HG02678 (cell line): ENCODE measurements at regions not wholly inside any gene's neighbourhood (a gene's known extent, or its start where the extent isn't known, plus 50 kb on each side); places are given as distances from the start of the nearest gene placed in this dataset.
"Not testable (repeated sequence)": the region's sequence is repeated elsewhere in the genome, so short reads cannot be mapped to it uniquely, and the experiment has no call there.

ENCODE experiments used
- ATAC-seq: cut with Tn5 transposase; IDR thresholded peaks from one replicate; pipeline ENCODE4 v1.9.1; 2021; ENCODE audit warnings: mild to moderate bottlenecking, moderate library complexity; ENCODE audit not compliant: unreplicated experiment

- no peak for ATAC-seq
Measured at GRCh38 chr1:219038398-219038797, 135.3 kb upstream of the LYPLAL1 start.

- no peak for ATAC-seq
Measured at GRCh38 chr1:219039017-219039681, 134.5 kb upstream of the LYPLAL1 start.

GRCh38 chr1:219039682-219040154, 134.0 kb upstream of the LYPLAL1 start:
- ATAC-seq, result no peak

DNA sequence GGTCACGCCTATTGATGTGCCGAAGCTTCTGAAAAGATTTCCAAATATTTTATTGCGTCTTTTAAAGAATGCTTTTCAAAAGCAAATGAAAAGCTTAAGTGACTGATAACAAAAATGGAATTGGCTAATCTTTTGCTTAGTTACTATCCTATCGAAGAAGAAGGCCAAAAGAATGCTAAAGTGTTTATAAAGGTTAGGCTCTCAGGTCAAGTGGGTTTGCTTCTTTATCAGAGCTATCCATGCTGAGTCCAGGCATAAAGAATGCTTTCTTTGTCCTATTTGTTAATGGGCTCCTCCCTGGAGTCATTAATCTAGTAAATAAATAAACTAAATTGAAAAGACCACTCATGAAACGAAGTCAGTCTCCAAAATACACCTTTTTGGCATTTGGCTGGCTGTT, 133.4 kb upstream of the LYPLAL1 start:
- ATAC-seq, result no peak

GRCh38 chr1:219041141-219041540, 132.5 kb upstream of the LYPLAL1 start:
- no peak for ATAC-seq

DNA sequence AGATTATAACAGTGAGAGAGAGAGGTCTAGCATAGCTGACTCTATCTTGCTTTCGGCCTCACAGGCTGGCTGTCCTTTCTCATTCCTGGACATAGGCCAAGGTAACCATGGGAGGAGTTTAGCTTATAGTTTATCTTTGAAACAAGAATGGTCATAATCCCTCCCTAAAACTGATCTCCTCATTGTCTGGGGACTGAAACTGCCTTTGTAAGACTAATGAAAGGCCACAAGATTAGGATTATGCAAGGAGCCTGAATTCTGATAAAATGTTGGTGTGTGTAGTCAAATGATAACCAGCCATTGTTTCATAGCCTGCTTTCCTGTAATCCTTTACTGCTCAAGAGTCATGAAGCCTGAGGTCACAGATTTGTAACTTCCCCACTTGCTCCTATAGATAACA, 131.9 kb upstream of the LYPLAL1 start:
- no peak for ATAC-seq

DNA sequence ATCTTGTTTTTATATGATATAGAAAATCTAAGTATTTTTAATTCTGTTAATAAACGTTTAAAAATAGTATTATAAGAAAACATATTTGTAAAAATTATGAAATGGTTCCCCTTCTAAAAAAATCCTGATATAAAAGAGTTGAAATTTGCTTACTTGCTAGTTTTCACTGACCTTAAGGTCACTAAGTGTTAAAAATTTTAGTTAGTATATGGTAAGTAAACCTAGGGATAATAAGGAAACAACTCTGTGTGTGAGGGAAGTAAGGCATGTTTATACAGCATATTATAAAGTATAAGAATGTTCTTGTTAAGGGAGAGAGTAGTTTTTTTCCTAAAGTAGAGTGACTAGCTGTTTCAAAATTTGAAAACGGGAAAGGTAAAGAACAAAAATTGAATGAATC, 130.9 kb upstream of the LYPLAL1 start:
- no peak for ATAC-seq

DNA sequence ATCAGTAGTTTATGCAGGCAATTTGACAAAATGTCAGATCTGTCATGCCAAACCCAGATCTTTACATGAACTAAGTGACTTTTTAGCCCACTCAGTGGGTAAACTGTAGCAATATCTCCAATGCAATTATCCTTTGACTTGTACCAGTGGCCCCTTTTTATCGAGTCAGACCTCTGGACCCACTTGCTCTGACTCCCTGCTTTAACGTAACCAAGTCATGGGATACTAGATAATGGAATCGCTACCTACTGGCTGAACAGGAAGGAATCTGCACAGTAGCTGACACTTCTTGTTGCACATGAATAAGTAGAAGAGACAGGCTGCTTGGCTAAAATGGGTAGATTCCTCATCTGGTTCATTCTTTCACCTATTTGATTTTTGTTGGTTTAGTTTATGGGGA, 128.4 kb upstream of the LYPLAL1 start:
- no peak for ATAC-seq

DNA sequence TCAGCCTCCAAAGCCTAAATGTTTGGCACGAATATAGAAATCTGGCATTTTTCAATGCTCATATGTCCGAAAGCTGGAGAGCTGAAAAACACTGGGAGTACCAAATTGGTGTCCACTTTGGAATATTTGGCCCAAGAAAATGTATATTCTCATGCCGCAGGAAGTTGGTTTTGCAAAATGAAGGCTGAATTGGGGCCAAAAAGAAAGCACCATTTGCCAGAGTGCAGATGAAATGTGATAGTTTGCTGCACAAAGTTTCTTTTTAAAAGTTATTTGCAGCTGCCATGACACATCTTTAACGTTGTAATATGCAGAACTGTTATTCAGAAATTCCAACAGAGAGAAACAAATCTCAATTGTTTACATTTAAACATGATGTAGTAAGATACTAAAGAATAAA, 124.2 kb upstream of the LYPLAL1 start:
- no peak for ATAC-seq

DNA sequence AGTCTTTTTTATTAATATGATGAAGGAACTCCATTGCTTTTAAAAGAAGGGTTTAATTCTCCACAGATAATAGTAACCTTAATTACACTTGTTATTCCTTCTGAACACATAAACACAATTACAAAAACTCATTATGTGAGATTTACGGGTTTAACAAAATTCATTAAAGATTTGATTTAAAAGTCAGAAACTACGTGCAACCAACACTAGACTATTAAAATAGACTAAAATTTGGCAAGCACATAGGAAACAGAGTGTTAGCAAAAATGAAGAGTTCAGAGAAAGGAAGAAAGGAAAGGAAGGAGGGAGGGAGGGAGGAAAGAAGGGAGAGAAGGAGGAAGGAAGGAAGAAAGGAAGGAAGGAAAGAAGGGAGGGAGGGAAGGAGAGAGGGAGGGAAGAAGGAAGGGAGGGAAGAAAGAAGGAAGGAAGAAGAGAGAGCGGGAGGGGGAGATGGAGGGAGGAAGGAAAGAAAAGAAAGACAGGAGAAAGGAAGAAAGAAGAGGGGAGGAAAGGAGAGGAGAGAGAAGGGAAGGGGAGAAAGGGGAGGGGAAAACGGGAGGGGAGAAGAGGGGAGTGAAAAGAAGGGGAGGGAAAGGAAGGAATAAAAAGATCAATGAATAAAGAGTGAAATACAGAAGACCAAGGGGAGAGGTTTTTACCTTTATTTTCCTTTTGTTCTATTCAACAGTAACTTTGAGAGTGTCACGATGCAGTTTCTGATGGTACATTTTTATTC, 123.4 kb upstream of the LYPLAL1 start:
- ATAC-seq, result no peak

DNA sequence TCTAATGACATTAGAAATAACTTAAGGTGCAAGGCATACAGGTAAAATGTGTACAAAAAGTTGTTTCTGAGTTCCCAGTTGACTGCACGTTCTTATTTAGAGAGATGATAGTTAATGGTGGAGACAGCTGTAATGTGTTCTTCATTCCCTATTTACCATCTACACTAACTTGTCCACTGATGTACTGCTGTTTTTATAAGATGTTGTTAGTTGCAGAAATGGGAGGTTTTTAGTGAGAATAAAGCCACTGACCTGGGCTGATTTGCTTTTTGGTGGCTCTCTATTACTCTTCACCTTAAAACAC, 122.9 kb upstream of the LYPLAL1 start:
- no peak for ATAC-seq

- ATAC-seq, result no peak
Measured at GRCh38 chr1:219051547-219051946, 122.1 kb upstream of the LYPLAL1 start.

- no peak for ATAC-seq
Measured at GRCh38 chr1:219058891-219059820, 114.5 kb upstream of the LYPLAL1 start.

- ATAC-seq, result no peak
Measured at GRCh38 chr1:219060798-219061197, 112.9 kb upstream of the LYPLAL1 start.

DNA sequence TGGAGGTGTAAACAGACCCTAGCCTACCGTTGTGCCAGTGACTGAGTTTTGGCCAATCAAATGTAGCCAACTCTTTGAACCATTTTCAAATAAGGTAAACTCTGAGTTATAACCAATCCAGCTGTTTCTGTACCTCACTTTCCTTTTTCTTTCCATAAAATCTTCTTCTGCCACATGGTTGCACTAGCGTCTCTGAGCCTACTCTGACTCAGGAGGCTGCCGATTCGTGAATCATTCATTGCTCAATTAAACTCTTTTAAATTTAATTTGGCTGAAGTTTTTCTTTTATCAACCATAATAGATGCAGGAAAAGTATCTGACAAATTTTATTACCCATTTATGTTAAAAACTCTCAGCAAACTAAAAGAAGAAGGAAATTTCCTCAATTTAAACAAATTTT, 111.5 kb upstream of the LYPLAL1 start:
- ATAC-seq, result no peak

DNA sequence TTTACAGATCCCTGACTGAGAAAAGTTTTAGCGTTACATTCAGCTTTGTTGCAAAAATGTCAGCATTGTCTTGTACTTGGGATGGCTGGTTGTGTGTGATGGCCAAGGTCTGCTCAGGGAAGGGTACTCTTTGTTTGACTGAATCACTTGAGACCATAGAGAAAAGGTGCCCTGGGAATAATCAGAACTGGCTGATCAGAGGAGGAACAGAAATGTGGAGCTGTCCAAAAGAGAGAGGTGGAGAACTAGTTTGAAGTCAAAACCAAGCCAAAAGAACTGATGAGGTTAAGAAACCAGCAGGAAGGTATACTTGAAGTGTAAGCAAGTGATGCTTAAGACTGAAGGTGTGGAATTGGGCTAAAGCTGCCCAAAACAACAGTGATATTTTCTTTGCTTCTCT, 107.6 kb upstream of the LYPLAL1 start:
- no peak for ATAC-seq

- no peak for ATAC-seq
Measured at GRCh38 chr1:219066631-219067349, 106.9 kb upstream of the LYPLAL1 start.

DNA sequence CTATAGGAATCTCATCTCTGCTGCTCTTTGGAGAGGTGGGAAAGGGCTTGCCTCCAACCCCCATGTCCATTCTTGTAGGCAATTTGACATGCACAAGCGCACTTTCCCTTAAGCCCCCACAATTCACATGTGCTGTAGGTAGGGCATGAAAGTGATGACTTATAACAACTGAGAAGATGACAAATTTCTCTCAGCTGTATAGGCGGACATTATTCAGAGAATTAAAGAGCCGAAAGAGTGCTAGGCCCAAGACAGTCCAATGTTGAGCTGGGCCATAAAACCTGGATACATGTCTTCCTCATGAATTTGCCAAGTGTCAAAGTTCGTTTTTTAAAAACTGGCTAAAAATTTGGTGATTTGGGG, 106.3 kb upstream of the LYPLAL1 start:
- no peak for ATAC-seq

DNA sequence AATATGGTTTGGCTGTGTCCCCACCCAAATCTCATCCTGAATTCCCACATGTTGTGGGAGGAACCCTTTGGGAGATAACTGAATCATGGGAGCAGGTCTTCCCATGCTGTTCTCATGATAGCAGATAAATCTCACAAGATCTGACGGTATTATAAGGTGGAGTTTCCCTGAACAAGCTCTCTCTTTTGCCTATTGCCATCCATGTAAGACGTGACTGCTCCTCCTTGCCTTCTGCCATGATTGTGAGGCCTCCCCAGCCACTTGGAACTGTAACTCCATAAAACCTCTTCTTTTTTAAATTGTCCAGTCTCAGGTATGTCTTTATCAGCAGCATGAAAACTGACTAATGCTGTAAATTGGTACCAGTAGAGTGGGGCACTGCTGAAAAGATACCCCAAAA, 103.3 kb upstream of the LYPLAL1 start:
- ATAC-seq, result not testable (repeated sequence)

DNA sequence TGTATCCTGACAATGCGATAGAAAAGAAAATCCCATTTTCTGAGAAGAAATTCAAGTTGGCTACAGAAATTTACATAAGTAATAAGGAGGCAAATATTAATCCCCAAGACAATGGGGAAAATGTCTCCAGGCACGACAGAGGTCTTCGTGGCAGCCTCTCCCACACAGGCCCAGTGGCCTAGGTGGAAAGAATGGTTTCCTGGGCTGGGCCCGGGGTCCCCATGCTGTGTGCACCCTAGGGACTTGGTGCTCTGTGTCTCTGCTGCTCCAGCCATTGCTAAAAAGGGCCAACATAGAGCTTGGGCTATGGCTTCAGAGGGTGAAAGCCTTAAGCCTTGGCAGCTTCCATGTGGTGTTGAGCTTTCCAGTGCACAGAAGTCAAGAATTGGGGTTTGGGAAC, 102.5 kb upstream of the LYPLAL1 start:
- ATAC-seq, result no peak

GRCh38 chr1:219072329-219072728, 101.3 kb upstream of the LYPLAL1 start:
- no peak for ATAC-seq
